GM23338 (cell line): ENCODE measurements at regions not wholly inside any gene's neighbourhood (a gene's known extent, or its start where the extent isn't known, plus 50 kb on each side); places are given as distances from the start of the nearest gene placed in this dataset.

Experiments used
- CREB1 ChIP-seq: fragments of 250-450 bp; sonication (Bioruptor Pico); IDR thresholded peaks from 2 replicates; pipeline ENCODE4 v1.5.0; 2020; ENCODE audit warnings: low read depth, mild to moderate bottlenecking, moderate library complexity
- EZH2 ChIP-seq: fragments of 200-600 bp; sonication (generic); IDR thresholded peaks from one replicate; pipeline ENCODE4 v1.8.0; 2017; ENCODE audit warnings: antibody characterized with exemption, mild to moderate bottlenecking, low read depth; ENCODE audit not compliant: unreplicated experiment
- JUNB ChIP-seq: IDR thresholded peaks from one replicate; pipeline ENCODE4 v1.6.1; 2016; ENCODE audit warnings: antibody characterized with exemption; ENCODE audit not compliant: unreplicated experiment
- POLR2AphosphoS5 ChIP-seq: IDR thresholded peaks from 2 replicates; pipeline ENCODE4 v1.6.1; 2016; ENCODE audit warnings: antibody characterized with exemption, low read depth
- ZNF331 ChIP-seq: fragments of 250-450 bp; sonication (Bioruptor Pico); IDR thresholded peaks from 2 replicates; pipeline ENCODE4 v1.5.0; 2020; ENCODE audit warnings: low read depth, mild to moderate bottlenecking, moderate library complexity
- TF ChIP-seq, protein P1 (sequence below), 2 experiments: fragments of 200-600 bp in 1 of 2; sonication (generic) in 1 of 2; conservative IDR thresholded peaks; 2 replicates each; pipeline versions ENCODE4 v1.5.1 to v1.6.1; 2016 to 2017; ENCODE audit warnings: antibody characterized with exemption in 2 of 2, low read depth in 2 of 2, mild to moderate bottlenecking in 2 of 2, moderate library complexity in 1 of 2

DNA sequence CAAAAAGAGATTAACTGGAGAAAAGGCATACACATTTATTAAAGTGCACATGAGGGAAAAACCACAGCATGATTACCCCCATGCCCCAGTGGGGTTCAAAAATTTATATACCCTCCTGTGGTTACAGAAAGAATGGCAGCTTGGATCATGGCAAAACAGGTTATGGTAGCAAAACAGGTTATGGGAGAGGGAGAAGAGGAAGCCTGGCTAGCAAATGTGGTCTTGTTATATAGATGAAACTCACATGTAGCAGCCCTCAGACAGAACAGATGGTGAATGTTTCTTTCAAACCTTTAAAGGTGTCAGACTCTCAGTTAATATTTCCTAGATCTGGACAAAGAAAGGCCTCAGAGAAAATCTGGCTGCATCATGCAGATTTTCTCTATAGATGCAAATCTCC, 178.2 kb upstream of the ZC3H15 start:
- TF ChIP-seq, protein P1, sequence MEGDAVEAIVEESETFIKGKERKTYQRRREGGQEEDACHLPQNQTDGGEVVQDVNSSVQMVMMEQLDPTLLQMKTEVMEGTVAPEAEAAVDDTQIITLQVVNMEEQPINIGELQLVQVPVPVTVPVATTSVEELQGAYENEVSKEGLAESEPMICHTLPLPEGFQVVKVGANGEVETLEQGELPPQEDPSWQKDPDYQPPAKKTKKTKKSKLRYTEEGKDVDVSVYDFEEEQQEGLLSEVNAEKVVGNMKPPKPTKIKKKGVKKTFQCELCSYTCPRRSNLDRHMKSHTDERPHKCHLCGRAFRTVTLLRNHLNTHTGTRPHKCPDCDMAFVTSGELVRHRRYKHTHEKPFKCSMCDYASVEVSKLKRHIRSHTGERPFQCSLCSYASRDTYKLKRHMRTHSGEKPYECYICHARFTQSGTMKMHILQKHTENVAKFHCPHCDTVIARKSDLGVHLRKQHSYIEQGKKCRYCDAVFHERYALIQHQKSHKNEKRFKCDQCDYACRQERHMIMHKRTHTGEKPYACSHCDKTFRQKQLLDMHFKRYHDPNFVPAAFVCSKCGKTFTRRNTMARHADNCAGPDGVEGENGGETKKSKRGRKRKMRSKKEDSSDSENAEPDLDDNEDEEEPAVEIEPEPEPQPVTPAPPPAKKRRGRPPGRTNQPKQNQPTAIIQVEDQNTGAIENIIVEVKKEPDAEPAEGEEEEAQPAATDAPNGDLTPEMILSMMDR (conservative IDR thresholded peaks at IDR 0.05; ENCODE audit: low read depth in 2 of 2): 0 out of 4 replicates have a peak, but pooled peaks of 1 of the 2 experiments have one; percentile 13
- no peak for TF ChIP-seq CREB1 (CRISPR knock-in tag)
- TF ChIP-seq POLR2AphosphoS5: no peak
- TF ChIP-seq JUNB: no peak
- no peak for TF ChIP-seq ZNF331
- TF ChIP-seq EZH2: no peak
